ENCODE measurements at regions not wholly inside any gene's neighbourhood (a gene's known extent, or its start where the extent isn't known, plus 50 kb on each side); places are given as distances from the start of the nearest gene placed in this dataset.

GRCh38 chr9:101907466-101907865 is 169.0 kb upstream of the GRIN3A start:
- TF ChIP-seq CTCF (IDR thresholded peaks at IDR 0.05; ENCODE audit: low read length) (no peak), EZH2 (optimal IDR thresholded peaks at IDR 0.05; ENCODE audit: low read depth, low read length) (no peak)
